HL-60 (cell line): ENCODE measurements at regions not wholly inside any gene's neighbourhood (a gene's known extent, or its start where the extent isn't known, plus 50 kb on each side); places are given as distances from the start of the nearest gene placed in this dataset.

ENCODE experiments used
- DNase-seq, 2 experiments: peaks; one replicate each; pipeline ENCODE4 v3.0.0-alpha.2; 2010 to 2020; ENCODE audit warnings: low read depth in 1 of 2, low spot score in 1 of 2
- H3K27ac ChIP-seq: fragments of 250-450 bp; sonication (Bioruptor Pico); replicated peaks from 2 replicates; pipeline ENCODE4 v1.5.1; 2020; ENCODE audit warnings: mild to moderate bottlenecking, moderate library complexity
- H3K27me3 ChIP-seq: fragments of 250-450 bp; sonication (Bioruptor Pico); 2 replicates; pipeline ENCODE4 v1.5.1; 2021; ENCODE audit warnings: mild to moderate bottlenecking, moderate library complexity; ENCODE audit not compliant: insufficient read depth, poor library complexity, severe bottlenecking
- H3K4me3 ChIP-seq: replicated peaks from 2 replicates; pipeline ENCODE4 v1.5.1; 2011; ENCODE audit warnings: mild to moderate bottlenecking, control low read depth, low read length; ENCODE audit not compliant: insufficient read depth
- CTCF ChIP-seq: IDR thresholded peaks from one replicate; pipeline ENCODE4 v1.5.1; 2011; ENCODE audit warnings: low read length, control low read depth, inconsistent platforms; ENCODE audit not compliant: insufficient read depth
- GABPA ChIP-seq: IDR thresholded peaks from 2 replicates; pipeline ENCODE4 v1.6.1; 2012; ENCODE audit warnings: low read depth
- POLR2AphosphoS5 ChIP-seq: IDR thresholded peaks from 2 replicates; pipeline ENCODE4 v1.6.1; 2012; ENCODE audit warnings: low read depth
- SPI1 ChIP-seq: IDR thresholded peaks from 2 replicates; pipeline ENCODE4 v1.6.1; 2012; ENCODE audit warnings: low read depth, mild to moderate bottlenecking, borderline replicate concordance
- TF ChIP-seq, protein P1 (sequence below): IDR thresholded peaks from 2 replicates; pipeline ENCODE4 v1.6.1; 2012; ENCODE audit warnings: low read depth; ENCODE audit not compliant: insufficient replicate concordance

DNA sequence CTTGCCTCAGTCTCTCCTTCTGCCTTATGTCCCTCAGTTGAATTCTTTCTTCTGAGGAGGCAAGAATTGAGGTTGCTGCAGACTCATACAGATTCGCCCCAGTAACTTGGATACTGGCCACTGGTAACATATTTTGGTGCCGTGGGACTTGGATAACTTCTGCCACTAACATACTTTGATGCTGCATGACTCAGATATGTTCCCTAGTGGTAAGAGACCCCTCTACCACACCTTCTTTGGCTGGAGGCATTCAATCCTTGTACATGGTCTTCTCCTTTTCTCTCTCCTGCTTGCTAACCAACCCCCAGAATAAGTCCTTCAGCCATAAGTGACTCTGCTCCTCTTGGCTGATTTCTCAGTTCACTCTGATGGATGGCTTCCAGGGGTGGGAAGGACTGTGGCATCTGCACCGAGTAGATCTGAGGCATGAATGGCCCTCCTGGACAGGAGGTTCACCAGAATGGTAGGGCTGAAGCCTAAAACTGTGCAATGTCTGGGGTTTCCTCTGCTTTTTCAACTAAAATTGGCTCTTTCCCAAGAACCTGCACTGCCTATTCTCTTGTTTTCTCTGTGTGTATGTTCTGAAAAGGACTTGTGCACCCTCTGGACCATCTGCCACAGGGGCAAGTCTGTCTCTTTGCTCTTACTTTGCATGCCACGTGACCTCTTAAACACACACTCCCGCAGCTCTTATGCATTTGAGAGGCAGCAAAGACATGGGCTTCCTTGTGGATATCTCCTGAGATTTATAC is 55.5 kb upstream of the FSTL1 start:
- Histone ChIP-seq H3K27ac (no peak overlapping the region), H3K4me3 (no peak overlapping the region), H3K27me3 (peaks cover 7% of the 10 kb centered on the region)
- no peak for DNase-seq
- TF ChIP-seq POLR2AphosphoS5 (no peak), CTCF (no peak), GABPA (no peak), SPI1 (no peak)
- TF ChIP-seq, protein P1, sequence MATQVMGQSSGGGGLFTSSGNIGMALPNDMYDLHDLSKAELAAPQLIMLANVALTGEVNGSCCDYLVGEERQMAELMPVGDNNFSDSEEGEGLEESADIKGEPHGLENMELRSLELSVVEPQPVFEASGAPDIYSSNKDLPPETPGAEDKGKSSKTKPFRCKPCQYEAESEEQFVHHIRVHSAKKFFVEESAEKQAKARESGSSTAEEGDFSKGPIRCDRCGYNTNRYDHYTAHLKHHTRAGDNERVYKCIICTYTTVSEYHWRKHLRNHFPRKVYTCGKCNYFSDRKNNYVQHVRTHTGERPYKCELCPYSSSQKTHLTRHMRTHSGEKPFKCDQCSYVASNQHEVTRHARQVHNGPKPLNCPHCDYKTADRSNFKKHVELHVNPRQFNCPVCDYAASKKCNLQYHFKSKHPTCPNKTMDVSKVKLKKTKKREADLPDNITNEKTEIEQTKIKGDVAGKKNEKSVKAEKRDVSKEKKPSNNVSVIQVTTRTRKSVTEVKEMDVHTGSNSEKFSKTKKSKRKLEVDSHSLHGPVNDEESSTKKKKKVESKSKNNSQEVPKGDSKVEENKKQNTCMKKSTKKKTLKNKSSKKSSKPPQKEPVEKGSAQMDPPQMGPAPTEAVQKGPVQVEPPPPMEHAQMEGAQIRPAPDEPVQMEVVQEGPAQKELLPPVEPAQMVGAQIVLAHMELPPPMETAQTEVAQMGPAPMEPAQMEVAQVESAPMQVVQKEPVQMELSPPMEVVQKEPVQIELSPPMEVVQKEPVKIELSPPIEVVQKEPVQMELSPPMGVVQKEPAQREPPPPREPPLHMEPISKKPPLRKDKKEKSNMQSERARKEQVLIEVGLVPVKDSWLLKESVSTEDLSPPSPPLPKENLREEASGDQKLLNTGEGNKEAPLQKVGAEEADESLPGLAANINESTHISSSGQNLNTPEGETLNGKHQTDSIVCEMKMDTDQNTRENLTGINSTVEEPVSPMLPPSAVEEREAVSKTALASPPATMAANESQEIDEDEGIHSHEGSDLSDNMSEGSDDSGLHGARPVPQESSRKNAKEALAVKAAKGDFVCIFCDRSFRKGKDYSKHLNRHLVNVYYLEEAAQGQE, result no peak

- DNase-seq, result no peak
- H3K4me3 ChIP-seq, result no peak overlapping the region
- peaks cover 4% of the 10 kb centered on the region for H3K27me3 ChIP-seq
- TF ChIP-seq GABPA, result no peak
- TF ChIP-seq CTCF, result no peak
- TF ChIP-seq, protein P1, result no peak
- no peak for TF ChIP-seq SPI1
- no peak for TF ChIP-seq POLR2AphosphoS5
- no peak overlapping the region for H3K27ac ChIP-seq
Measured at GRCh38 chr3:120503727-120504616, 53.2 kb upstream of the FSTL1 start.

DNA sequence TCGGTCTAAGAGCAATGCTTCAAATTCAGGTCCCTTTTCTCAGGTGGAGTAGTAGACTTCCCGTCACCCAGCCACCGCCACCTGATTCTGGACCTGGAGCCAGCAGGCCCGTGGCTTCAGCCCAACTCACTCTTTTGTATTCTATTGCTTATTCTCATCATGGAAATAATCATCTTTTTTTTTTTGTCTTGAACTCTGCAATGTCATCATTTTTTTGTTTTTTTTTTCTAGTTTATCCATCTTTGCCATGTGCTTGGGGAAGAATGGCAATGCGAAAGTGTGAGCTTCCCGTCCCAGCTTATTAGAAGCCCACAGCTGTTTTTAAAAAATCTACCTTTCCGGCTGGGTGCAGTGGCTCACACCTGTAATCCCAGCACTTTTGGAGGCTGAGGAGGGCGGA is 51.3 kb upstream of the FSTL1 start:
- Histone ChIP-seq H3K27ac (no peak overlapping the region), H3K27me3 (no peaks in the 10 kb centered on the region), H3K4me3 (no peak overlapping the region)
- TF ChIP-seq SPI1, result no peak
- no peak for TF ChIP-seq POLR2AphosphoS5
- TF ChIP-seq, protein P1, result no peak
- TF ChIP-seq GABPA, result no peak
- TF ChIP-seq CTCF, result no peak
- DNase-seq, result no peak
